GM12865 (cell line): ENCODE measurements at regions not wholly inside any gene's neighbourhood (a gene's known extent, or its start where the extent isn't known, plus 50 kb on each side); places are given as distances from the start of the nearest gene placed in this dataset.

ENCODE experiments used
- DNase-seq: peaks from one replicate; pipeline ENCODE4 v3.0.0; 2010; ENCODE audit warnings: low read depth
- H3K4me3 ChIP-seq: 2 replicates; pipeline ENCODE4 v1.5.1; 2011; ENCODE audit warnings: mild to moderate bottlenecking, low read depth, low read length, control low read depth
- CTCF ChIP-seq: IDR thresholded peaks from 2 replicates; pipeline ENCODE4 v1.5.1; 2011; ENCODE audit warnings: low read length, control low read depth, low read depth, inconsistent platforms; ENCODE audit not compliant: insufficient read depth; ENCODE audit errors: missing control alignments

GRCh38 chr12:69154585-69155363 lies 84.6 kb upstream of the CPSF6 start:
- TF ChIP-seq CTCF, result peak; percentile 90
- no peak overlapping the region for H3K4me3 ChIP-seq
- peak; percentile 86 for DNase-seq

GRCh38 chr12:69157023-69157655 lies 82.2 kb upstream of the CPSF6 start:
- peak; percentile 94 for DNase-seq
- TF ChIP-seq CTCF, result peak; percentile 99
- no peak overlapping the region for H3K4me3 ChIP-seq

- TF ChIP-seq CTCF, result no peak
- H3K4me3 ChIP-seq, result no peak overlapping the region
- peak; percentile 90 for DNase-seq
These were observed 77.5 kb upstream of the CPSF6 start for GRCh38 chr12:69161829-69162228.

- H3K4me3 ChIP-seq, result no peak overlapping the region
- TF ChIP-seq CTCF, result no peak
- DNase-seq, result no peak
These were observed 75.5 kb upstream of the CPSF6 start for GRCh38 chr12:69163681-69164362.

- no peak for DNase-seq
- no peak overlapping the region for H3K4me3 ChIP-seq
- no peak for TF ChIP-seq CTCF
These were observed 71.7 kb upstream of the CPSF6 start for GRCh38 chr12:69167648-69168165.

GRCh38 chr12:69168363-69168762 lies 71.0 kb upstream of the CPSF6 start:
- no peak overlapping the region for H3K4me3 ChIP-seq
- DNase-seq, result no peak
- no peak for TF ChIP-seq CTCF
